Effector memory CD4-positive, alpha-beta T cell (primary cell): ENCODE measurements at regions not wholly inside any gene's neighbourhood (a gene's known extent, or its start where the extent isn't known, plus 50 kb on each side); places are given as distances from the start of the nearest gene placed in this dataset.

Experiments
- DNase-seq, 3 donors: peaks; one replicate each; pipeline ENCODE4 v3.0.0-alpha.2; 2020
- H3K27ac ChIP-seq: 2 replicates; pipeline ENCODE4 v1.7.0; 2013; ENCODE audit warnings: mild to moderate bottlenecking, low read length, moderate library complexity; ENCODE audit not compliant: insufficient read depth, poor library complexity, severe bottlenecking
- H3K27me3 ChIP-seq: replicated peaks from 2 replicates; pipeline ENCODE4 v1.7.0; 2013; ENCODE audit warnings: mild to moderate bottlenecking, low read length; ENCODE audit not compliant: insufficient read depth, control insufficient read depth, poor library complexity, severe bottlenecking
- H3K36me3 ChIP-seq: 2 replicates; pipeline ENCODE4 v1.7.0; 2013; ENCODE audit warnings: mild to moderate bottlenecking, low read length, moderate library complexity; ENCODE audit not compliant: control insufficient read depth, insufficient read depth
- H3K4me1 ChIP-seq: 2 replicates; pipeline ENCODE4 v1.7.0; 2013; ENCODE audit warnings: low read length, mild to moderate bottlenecking; ENCODE audit not compliant: control insufficient read depth, insufficient read depth, poor library complexity, severe bottlenecking
- H3K4me3 ChIP-seq: 2 replicates; pipeline ENCODE4 v1.7.0; 2013; ENCODE audit warnings: low read length, low read depth, mild to moderate bottlenecking; ENCODE audit not compliant: insufficient read depth, poor library complexity, severe bottlenecking
- H3K9me3 ChIP-seq: 2 replicates; pipeline ENCODE4 v1.7.0; 2013; ENCODE audit warnings: mild to moderate bottlenecking, low read length, moderate library complexity; ENCODE audit not compliant: control insufficient read depth

DNA sequence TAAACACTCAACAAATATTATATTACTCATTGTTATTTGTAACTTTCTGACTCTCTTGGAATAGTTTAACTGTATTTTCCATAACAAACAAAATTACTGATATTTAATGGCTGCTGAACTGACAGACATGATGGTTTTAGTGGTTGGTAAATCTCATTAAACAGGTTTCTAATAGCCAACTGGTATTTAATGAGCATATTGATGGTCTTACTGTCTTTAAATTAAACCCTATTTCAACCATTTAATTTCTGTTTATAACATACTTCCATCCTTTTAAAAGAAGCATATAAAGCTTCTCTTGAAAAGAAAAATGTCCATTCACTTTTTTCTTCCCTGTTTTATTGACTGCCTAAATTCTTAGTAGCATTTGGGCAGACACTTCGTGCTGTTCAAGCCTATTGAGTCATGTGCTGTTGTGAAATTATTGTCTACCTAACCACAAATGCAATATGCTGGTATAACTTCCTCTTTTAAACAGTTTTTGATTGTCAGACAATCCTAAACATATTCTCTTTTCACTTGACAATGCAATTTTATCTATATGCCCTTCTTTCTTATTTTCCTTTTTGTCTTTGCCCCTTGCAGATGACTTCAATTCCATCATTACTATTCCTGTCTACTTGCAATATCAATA, 163.9 kb upstream of the SLC7A11 start:
- H3K27ac ChIP-seq: no peak overlapping the region
- no peaks in the 10 kb centered on the region for H3K4me1 ChIP-seq
- no peaks in the 10 kb centered on the region for H3K27me3 ChIP-seq
- no peak overlapping the region for H3K4me3 ChIP-seq
- DNase-seq: no peak
- H3K36me3 ChIP-seq: no peaks in the 10 kb centered on the region
- no peaks in the 10 kb centered on the region for H3K9me3 ChIP-seq

DNA sequence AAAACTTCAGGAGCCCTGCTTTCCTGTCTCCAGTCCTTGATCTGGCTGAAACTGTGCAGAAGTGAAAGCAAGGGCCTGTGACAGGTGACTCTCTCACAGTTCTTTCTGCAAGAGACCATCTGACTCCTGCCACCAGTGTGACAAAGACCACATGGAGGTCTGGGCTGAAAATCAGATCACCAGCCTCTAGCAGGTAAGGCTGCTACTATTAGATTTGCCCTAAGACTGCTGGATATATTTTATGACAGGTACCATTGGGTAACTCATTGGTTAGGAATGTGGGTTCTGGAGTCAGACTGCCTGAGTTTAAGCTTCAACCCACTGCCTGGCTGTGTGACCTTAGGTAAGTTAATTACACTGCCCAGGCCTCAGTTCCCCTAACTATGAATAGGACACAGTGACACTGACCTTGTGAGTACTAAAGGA, 163.3 kb upstream of the SLC7A11 start:
- no peak overlapping the region for H3K4me3 ChIP-seq
- H3K27me3 ChIP-seq: no peaks in the 10 kb centered on the region
- no peaks in the 10 kb centered on the region for H3K36me3 ChIP-seq
- no peaks in the 10 kb centered on the region for H3K9me3 ChIP-seq
- H3K27ac ChIP-seq: no peak overlapping the region
- no peak for DNase-seq
- no peaks in the 10 kb centered on the region for H3K4me1 ChIP-seq

DNA sequence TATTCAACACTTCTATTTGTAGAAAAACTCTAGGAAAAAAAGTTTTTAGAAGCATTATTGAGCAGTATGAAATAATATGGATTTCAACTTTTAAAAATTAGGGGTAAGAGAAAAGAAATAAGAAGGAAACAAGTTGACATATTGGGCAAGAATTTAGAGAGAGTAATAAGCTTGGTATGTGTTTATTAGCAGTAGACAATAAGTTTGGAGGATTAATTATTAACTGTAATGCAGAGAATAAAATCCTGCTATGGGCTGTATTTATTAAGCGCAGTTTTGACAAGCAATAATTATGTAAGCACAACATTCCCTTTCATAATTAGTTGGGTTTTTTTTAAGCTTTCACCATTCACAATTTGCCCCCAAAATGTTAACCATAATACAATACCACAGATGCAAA, 162.7 kb upstream of the SLC7A11 start:
- H3K4me1 ChIP-seq: no peaks in the 10 kb centered on the region
- H3K4me3 ChIP-seq: no peak overlapping the region
- no peaks in the 10 kb centered on the region for H3K27me3 ChIP-seq
- H3K27ac ChIP-seq: no peak overlapping the region
- no peak for DNase-seq
- H3K9me3 ChIP-seq: no peaks in the 10 kb centered on the region
- no peaks in the 10 kb centered on the region for H3K36me3 ChIP-seq

DNA sequence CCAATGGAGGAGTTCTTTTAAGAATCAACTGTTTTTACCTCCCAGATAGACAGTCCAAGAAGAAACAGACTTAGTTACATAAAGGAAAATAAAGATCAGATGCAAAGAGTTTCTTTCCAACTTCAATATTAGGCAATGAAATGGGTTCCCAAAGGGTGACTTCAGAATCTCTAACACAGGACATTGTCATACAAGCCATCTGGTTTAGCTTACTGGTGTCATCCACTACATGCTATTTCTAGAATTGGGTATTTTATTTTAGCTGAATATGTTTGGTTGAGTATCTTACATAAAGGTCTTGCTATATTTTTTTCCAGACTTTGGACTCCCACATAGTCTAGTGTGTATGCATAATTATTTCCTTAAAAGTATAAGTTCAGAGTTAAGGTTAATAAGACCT, 162.1 kb upstream of the SLC7A11 start:
- Histone ChIP-seq H3K27me3 (no peaks in the 10 kb centered on the region), H3K9me3 (no peaks in the 10 kb centered on the region), H3K36me3 (no peaks in the 10 kb centered on the region), H3K27ac (no peak overlapping the region), H3K4me3 (no peak overlapping the region), H3K4me1 (no peaks in the 10 kb centered on the region)
- no peak for DNase-seq

DNA sequence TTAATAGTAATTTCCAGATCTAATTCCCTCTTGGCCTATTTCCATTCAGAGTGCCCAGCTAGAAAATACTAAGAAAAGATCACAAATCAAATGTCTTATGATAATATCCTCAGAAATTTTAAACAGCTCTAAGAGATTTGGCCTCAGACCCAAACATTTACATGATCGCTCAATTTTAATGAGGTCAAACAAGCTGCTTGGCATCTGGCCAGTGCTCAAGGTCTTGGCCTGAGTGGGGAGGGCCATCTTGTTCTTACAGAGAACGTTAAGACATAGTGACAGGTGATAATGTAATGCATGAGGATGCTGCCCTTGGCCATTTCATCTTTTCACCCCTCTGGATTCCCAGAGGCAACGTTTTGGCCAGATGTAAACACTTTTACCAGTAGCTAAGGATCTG, 159.2 kb upstream of the SLC7A11 start:
- Histone ChIP-seq H3K9me3 (no peaks in the 10 kb centered on the region), H3K27ac (no peak overlapping the region)

DNA sequence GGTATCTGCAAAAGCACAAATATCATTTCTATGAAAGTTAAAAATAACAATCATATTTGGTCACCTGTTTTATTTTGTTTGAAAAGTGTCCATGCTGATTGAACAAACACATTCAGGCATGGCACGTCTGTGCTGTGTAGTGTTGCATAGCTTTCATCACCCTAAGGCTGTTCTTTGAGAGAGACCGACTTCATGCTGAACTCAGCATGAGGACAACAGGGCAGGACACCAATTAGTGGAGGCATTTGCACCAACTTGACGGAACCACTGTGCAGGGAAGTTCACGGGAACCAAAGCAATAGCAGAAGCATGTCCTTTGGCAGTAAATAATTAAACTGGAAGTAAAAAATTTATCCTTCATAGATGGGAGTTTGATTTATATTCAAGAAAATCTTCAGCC, 158.4 kb upstream of the SLC7A11 start:
- no peaks in the 10 kb centered on the region for H3K9me3 ChIP-seq
- DNase-seq: no peak
- H3K36me3 ChIP-seq: no peaks in the 10 kb centered on the region
- no peak overlapping the region for H3K27ac ChIP-seq
- H3K4me1 ChIP-seq: no peaks in the 10 kb centered on the region
- no peaks in the 10 kb centered on the region for H3K27me3 ChIP-seq
- H3K4me3 ChIP-seq: no peak overlapping the region

More for the DNA sequence above, 159.2 kb upstream of the SLC7A11 start:
- Histone ChIP-seq H3K4me3 (no peak overlapping the region), H3K4me1 (no peaks in the 10 kb centered on the region), H3K36me3 (no peaks in the 10 kb centered on the region), H3K27me3 (no peaks in the 10 kb centered on the region)
- DNase-seq: no peak

DNA sequence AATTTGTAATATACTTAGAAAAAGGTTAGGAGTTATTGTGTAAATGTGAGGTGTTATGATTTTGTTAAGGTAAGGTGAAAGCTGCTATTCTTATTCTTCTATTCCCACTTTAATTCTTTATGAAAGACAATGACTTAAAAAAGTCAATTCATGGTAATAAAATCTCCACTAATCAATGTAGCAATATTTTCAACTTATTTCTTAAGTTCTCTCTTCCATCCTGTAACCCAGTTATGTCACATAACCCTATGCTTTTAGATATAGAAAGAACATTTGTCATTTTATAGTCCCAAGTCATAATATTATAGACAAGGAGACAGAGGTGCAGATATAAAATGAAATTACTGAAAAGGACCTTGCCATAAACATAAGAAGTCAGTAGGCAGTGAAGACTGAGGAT, 157.9 kb upstream of the SLC7A11 start:
- Histone ChIP-seq H3K4me3 (no peak overlapping the region), H3K36me3 (no peaks in the 10 kb centered on the region), H3K27ac (no peak overlapping the region), H3K27me3 (no peaks in the 10 kb centered on the region), H3K4me1 (no peaks in the 10 kb centered on the region), H3K9me3 (no peaks in the 10 kb centered on the region)
- DNase-seq: no peak

DNA sequence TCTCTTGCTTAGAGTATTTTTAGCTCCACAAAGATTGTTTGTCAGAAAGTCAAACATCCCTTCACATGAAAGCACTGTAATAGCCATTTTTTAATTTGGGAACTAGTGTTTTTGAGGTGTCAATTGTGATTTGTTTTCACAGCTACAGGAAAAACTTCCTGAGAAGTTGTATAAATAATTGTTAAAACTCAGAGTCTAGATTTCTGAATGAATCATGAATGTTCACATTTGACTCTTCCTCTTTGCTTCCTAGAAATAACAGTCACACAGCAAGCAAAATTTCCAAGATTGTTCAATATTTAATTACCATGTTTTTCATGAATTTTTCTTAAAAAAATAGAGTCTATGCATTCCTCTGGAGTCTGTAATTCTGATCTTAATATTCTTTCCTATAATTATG, 156.9 kb upstream of the SLC7A11 start:
- Histone ChIP-seq H3K27me3 (no peaks in the 10 kb centered on the region), H3K4me1 (no peaks in the 10 kb centered on the region), H3K27ac (no peak overlapping the region), H3K36me3 (no peaks in the 10 kb centered on the region), H3K4me3 (no peak overlapping the region), H3K9me3 (no peaks in the 10 kb centered on the region)
- DNase-seq: no peak

DNA sequence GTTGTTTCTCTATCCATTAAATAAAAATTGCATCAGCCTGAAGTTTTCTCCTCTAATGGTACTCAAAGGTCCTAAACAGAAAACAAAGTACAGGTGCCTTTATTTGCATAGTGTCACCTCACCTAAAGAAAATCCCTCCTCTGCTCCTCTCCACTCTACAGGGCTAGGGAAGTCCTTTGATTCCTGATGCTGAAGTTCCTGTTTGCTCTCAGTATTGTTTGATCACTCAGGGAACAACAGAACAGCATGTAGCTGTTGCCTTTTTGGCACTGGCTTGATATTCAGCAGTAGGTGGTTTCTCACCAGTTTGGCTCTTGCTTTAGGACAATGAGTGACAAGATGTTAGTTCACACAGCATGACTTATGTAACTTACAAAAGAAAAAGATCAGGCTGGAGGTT, 156.2 kb upstream of the SLC7A11 start:
- Histone ChIP-seq H3K4me3 (no peak overlapping the region), H3K36me3 (no peaks in the 10 kb centered on the region), H3K27ac (no peak overlapping the region), H3K27me3 (no peaks in the 10 kb centered on the region), H3K4me1 (no peaks in the 10 kb centered on the region), H3K9me3 (no peaks in the 10 kb centered on the region)
- DNase-seq: no peak

DNA sequence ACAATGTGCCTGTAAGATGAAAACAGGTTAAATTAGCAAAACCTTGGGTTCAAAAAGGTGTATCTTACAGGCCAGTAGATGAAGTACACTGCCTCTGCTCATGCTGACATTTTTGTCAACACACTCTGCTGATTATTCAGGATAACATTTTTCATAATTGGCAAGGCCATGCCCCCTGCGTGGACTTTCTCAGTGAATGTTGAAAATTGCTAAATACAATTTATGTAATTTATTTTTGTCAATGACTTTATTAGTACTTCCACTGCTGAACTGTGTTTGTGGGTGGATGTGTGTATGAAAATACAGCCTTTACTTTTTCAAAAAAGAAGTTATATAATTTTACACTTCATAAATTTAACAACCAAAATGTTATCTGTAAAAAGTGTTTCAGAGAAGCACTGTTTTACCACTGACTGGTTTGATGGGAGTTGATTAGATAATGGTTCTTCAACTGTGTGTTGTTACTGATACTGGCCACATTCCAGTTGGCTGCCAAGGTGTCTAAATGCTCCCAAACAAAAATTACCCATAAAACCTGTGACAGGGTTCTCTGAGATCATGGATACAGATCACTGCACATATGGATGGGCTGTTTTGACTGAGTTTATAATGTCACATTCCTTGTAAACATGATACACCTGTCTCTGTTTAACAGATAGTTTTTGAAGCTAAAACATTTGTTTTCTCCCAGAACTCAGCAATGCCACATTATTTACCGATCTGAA, 151.9 kb upstream of the SLC7A11 start:
- no peak overlapping the region for H3K4me3 ChIP-seq
- H3K4me1 ChIP-seq: no peaks in the 10 kb centered on the region
- DNase-seq: no peak
- H3K9me3 ChIP-seq: no peaks in the 10 kb centered on the region
- H3K36me3 ChIP-seq: no peaks in the 10 kb centered on the region
- no peaks in the 10 kb centered on the region for H3K27me3 ChIP-seq
- H3K27ac ChIP-seq: no peak overlapping the region
